ENCODE measurements at regions not wholly inside any gene's neighbourhood (a gene's known extent, or its start where the extent isn't known, plus 50 kb on each side); places are given as distances from the start of the nearest gene placed in this dataset.

DNA sequence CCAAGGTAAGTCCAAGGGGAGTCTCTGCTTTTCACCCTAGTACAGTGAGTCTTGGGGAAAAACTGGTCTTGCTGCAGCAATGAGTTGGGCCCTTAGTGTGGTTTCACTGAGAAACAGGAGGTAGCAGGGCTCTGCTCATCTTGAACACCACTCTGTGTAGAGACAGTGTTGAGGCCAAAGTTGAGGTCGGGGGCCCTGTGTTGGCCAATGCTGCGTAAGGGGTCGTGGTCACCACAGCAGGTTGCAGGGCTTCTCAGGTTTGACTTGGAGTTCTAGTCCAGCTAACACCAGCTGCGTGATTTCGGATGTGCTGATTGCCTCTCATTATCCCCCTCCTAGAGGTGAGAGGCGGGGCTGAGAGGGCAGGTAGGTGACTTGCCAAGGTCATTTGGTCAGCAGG is 807.5 kb downstream of the VRK1 start:
- in situ Hi-C loops (cut with HindIII; ENCODE audit: low sequenced_read_pairs): no loop called here

DNA sequence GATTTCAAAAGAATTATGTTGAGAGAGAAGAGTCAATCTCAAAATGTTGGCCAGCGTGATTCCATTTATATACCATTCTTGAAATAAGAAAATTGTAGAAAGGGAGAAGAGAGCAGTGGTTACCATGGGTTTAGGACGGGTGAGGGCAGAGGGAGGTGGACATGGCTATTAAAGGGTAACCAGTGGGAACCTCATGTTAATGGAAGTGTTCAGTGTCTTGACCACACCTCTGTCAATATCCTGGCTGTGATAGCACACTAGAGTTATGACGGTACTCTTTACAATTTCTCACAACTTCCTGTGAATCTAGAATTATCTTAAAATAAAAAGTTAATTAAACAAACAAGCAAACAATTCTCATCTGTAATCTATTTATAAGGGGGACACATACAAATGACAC is 821.2 kb downstream of the VRK1 start:
- in situ Hi-C loops (cut with HindIII; ENCODE audit: low sequenced_read_pairs): no loop called here

DNA sequence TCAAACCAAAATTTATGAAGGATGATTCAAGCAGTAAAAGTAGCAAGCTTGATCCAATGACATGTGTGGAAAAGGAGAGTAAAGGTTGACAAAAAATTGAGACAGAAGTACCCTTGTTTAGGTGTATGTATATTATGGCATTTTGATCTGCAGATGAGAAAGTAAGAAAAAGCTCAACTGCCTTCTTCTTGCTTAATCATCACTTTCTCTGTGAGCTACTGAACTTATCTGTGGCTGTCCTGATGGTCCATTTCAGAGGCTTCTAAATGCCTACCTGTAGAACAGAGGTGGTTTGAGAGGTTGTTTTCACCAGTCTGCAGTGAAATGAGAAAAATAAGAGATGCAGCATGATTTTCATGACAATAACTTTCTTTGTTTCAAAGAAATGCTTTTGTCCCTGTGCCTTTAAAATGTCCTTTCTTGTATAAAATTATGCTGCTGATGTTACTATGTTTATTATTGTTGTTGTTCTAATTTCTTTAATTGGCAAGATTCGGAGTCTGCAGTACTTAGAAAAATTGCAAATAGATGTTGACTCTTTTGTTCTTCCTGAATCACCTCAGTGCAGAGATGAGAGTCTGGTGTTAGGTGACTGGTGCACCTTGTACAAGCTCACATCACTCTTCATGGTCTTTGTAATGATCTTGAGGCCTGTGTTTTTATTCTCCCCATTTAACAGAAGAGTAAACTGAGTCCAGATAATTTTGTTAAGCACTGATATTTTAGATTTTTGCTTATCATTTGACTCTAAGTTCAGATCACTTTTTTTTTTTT is 821.9 kb downstream of the VRK1 start:
- in situ Hi-C loops (cut with HindIII; ENCODE audit: low sequenced_read_pairs): no loop called here

DNA sequence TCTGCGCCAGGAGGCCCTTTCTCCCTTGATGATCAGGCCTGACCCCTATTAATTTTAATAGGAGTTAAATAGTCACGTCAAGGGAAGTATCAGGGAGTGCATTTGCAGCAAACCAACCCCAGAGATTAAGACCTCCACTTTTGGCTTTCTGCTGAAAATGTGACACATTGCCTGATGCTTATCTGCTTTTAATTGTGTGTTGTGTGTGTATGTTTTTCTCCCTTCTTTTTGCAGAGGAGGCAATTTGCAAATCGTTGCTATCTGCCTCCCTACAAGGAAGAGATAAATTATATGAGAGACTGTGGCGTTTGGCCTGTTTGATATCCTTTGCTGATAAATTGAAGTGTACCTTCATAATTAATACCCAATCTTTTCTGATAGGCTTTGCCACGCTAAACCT is 822.9 kb downstream of the VRK1 start:
- in situ Hi-C loops (cut with HindIII; ENCODE audit: low sequenced_read_pairs): no loop called here

DNA sequence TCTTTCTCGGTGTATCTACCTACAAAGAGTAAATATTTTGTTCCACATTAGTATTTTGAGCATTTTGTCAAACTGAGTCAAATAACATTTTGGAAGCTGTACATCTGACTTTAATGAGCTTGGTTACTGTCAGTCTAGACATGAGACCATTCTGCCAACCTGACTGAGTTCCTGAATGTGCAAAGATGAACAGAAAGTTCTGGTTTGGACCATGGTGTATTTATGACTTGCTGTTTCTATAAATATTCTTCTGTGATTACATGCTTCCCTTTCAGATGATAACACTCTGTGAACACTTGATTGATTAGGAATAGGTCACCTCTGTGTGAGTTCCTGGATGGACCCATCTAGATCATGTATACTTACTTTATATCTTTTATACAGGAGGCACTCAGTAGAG is 827.8 kb downstream of the VRK1 start:
- in situ Hi-C loops (cut with HindIII; ENCODE audit: low sequenced_read_pairs): no loop called here

DNA sequence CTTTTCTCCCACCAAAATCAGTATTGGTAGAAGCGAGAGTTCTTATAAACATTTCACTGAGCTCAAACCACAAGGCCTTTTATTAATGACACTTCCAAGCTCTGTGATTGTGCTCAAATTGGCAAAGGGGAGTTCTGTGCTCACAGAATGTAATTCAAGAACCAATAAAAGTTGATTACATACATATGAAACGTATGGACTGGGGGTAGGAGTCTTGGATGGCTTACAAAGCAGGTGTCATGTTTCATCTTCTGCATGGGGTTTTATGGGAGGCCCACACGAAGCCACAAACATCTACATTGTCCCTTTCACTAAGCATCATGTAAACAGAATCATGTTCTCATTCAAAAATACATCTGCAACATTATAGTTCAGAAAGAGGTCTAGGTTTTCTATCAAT is 828.3 kb downstream of the VRK1 start:
- in situ Hi-C loops (cut with HindIII; ENCODE audit: low sequenced_read_pairs): no loop called here

DNA sequence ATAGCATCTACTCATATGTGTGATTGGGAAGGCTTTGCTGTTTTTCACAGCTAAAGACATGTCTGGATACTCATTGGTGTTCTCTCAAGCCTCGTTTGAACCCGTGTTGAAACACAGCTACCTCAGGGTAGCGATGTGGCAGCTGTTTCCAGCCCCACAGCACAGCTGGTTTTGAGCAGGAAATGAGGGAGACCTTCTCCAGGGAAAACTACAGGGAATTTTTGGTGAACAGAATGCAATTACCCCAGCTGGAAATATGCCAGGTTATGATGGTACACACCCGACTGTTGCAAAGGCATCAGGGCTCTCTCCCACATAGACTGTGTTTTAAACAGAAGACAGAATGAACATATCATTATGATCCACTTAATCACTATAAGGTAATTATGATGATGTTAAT is 828.9 kb downstream of the VRK1 start:
- in situ Hi-C loops (cut with HindIII; ENCODE audit: low sequenced_read_pairs): no loop called here

DNA sequence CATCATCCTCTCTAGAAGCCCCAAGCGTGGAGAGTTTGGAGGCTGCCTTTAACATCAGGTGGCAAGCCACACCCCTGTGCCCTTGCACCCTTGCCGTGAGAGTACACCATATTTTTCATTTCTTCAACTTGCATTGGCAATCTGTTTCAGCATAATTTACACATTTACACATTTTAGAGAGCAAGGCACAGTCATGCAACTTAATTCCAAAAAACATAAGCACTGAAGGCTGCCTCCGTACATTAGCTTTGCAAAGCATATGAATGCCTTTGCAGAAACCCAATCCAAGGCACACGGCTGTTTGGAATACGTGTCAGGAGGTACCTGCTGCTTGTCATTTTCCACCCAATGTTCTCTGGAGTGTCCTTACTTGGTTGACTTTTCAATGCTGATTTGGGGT is 833.1 kb downstream of the VRK1 start:
- in situ Hi-C loops (cut with HindIII; ENCODE audit: low sequenced_read_pairs): no loop called here

DNA sequence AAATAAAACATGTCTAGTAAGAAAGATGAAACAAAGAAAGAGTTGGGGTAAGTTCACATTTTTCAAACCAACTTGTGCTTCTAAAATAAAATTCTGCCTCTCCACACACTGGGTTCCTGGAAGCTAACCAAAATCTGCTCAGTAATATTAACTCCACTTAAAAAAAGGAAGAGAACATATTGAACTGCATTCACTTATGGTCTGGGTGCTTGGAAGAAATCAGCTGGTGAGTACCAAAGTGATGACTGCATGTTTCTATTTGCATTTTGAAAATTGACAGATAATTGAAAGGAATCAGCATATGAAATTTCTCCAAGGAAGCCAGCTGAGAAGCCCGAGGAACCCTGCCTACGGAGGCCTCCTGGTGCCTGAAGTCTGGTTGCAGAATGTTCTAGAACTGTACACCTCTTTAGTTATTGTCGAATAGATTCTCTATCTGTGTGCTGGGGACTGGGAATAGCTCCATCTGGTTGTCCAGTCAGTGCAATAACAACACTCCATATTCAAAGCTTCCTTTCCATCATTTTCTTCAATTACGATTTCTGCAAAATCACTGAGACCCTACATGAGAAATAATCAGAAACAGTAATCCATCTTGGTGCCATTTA is 836.1 kb downstream of the VRK1 start:
- in situ Hi-C loops (cut with HindIII; ENCODE audit: low sequenced_read_pairs): no loop called here

DNA sequence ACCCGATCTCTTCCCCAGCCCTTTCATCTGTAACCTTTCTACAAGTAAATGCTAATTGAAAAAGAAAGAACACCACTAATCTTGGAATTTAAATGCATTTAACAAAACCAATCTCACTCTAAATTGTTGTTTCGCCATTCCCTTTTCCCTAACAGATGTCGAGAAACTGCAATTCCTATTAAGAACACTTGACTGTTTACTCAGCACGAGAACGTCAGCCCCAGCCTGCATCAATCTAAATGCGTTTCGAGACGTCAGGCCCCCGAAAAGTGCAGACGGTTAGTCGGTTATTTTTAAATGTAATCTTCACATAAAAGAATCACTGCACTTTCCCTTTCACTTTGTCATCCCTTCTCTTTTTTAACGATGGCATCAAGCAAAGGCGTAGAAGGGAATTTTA is 837.6 kb downstream of the VRK1 start:
- in situ Hi-C loops (cut with HindIII; ENCODE audit: low sequenced_read_pairs): no loop called here

DNA sequence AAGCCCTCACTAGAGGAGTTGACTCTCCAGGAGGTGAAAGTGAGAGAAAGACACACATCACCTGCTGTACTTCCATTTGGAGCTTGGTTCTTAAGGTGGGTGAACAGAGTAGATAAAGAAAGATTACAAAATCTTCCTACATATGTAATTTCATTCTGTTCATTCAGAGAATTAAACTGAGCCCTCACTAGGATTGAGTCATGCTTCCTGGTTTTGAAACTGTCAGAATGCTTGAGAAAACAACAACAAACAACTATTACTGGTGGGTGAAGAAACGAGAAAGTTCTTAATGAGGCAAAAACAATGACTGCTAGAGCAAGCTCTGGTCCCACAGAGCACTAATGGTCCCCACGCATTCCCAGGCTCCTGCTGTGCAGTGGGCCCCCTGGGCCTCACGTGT is 841.7 kb downstream of the VRK1 start:
- in situ Hi-C loops (cut with HindIII; ENCODE audit: low sequenced_read_pairs): no loop called here

DNA sequence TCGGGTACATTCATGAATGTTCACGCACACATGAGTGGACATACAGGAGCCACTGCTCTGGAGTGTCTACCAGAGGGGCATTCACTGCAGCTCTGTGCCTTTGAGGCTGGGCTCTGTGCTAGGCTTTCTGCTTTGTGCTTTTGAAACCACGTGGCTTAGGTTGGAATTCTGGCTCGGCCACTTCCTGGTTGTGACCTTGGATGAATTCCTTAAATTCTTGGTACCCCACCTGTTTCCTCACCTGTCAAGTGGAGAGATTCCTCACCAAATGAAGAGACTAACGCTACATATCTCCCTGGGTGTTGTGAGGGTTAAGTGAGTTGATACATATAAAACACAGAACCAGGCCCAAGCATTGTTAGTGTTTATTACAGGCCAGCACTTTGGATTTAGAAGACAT is 842.8 kb downstream of the VRK1 start:
- in situ Hi-C loops (cut with HindIII; ENCODE audit: low sequenced_read_pairs): no loop called here

DNA sequence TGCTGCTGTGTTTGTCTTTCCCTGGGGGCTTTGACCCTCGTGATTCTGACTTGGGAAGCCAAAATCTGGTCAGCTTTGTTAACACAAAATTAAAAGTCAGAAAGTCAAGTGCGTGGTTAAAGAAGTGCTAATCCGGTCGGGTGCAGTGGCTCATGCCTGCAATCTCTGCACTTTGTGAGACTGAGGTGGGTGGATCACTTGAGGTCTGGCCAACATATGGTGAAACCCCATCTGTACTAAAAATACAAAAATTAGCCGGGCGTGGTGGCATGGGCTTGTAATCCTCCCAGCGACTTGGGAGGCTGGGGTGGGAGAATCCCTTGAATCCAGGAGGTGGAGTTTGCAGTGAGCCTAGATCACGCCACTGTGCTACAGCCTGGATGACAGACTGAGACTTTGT is 844.6 kb downstream of the VRK1 start:
- in situ Hi-C loops (cut with HindIII; ENCODE audit: low sequenced_read_pairs): no loop called here

DNA sequence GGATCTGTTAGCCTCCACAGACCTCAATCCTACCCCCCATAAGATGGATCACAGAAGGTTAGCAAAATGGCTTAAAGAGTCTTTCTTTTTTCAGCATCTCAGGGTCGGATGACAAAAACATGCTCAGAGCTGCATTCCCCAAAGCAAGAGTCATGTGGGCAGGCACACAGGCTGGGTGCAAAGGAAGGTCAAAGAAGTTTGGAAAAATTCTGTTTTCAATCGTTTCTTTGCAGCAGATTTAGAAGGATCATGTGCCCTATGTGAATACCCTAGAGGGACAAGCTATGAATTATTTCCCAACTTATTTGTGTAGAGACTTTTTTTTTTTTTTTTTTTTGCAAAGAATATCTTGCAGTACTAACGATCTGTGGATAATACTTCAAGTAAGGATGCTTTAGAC is 845.4 kb downstream of the VRK1 start:
- in situ Hi-C loops (cut with HindIII; ENCODE audit: low sequenced_read_pairs): no loop called here

DNA sequence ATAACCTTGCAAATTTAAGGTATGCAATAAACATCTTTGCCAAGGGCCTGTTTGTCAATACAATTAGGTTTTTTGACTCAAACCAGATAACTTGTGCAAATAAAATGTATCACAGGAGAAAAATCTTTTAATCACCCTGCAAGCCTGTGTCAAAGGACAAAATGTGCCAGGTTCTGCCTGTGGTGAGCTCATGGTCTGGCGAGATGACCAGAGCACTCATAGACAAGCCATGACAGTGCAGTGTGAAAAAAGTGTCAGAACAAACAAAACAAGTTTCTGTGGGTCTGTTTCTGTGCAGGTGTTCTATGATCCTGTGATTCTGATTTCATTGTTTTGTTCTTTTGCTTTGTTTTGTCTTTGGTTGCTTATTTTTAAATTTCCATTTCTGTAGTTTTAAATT is 847.2 kb downstream of the VRK1 start:
- in situ Hi-C loops (cut with HindIII; ENCODE audit: low sequenced_read_pairs): no loop called here

DNA sequence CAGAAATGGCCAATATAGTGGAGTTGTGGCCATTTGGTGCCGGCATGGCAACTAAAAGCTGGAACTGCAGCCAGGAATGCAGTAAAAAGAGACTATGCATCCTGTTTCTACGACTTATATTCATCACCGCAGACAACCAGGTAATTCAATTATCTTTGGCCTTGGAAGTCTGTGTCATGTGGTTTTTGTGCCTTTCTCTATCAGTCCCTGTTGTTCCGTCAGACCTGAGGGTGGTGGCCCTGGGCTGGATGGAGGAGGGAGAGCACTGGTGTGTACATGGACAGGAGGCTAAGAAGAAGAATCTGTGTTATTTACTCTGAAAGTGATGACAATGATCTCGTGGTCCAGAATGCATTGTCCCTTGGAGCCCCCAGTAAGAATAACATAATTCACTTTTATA is 852.6 kb downstream of the VRK1 start:
- in situ Hi-C loops (cut with HindIII; ENCODE audit: low sequenced_read_pairs): no loop called here

DNA sequence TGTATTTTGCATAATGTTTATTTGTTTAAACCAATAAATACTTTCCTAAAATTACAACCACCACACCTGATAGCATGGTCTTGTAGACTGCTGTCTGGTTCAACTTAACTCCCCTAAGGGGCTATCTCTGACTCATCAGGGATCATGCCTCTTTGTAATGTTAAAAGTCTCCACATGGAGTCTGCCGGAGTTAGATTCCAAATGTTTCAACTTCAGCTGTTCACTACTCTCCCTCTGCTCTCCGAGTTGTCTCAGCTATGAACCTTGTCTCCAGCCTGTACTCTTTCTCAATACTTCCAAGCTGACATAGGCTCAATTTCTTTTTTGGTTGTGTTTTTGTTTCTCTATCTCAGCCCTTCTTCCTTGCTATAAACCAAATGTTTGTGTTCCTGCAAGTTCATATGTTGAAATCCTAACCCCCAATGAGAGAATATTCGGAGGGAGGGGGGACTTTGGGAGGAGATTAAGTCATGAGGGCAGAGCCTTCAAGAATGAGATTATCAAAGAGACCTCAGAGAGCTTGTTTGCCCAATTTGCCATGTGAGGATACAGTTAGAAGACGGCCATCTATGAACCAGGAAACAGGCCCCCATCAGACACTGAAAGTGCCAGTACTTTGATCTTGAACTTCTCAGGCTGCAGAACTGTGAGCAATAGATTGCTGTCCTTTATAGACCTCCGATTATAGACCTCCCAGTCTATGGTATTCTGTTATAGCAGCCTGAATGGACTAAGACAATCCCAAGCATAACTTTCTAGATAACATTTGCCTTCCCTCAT is 858.2 kb downstream of the VRK1 start:
- in situ Hi-C loops (cut with HindIII; ENCODE audit: low sequenced_read_pairs): no loop called here

DNA sequence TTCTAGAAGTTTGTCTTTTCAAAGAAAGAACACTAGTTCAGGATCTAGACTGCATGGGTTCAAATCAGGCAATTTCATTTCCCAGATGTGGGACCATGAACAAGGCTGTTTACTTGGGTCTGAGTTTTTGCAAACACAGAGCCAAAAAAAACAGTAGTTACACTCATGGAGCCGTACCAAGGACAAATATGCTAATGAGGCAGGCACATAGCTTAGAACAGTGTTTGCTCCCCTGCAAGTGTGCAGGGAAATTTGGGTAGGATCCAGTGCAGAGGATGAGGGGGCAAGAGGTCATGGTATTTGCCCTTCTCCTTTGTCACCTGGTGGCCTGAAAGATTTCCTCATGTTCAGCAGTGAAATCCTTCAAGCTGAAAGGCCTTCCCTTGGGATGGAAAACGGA is 860.4 kb downstream of the VRK1 start:
- in situ Hi-C loops (cut with HindIII; ENCODE audit: low sequenced_read_pairs): no loop called here

DNA sequence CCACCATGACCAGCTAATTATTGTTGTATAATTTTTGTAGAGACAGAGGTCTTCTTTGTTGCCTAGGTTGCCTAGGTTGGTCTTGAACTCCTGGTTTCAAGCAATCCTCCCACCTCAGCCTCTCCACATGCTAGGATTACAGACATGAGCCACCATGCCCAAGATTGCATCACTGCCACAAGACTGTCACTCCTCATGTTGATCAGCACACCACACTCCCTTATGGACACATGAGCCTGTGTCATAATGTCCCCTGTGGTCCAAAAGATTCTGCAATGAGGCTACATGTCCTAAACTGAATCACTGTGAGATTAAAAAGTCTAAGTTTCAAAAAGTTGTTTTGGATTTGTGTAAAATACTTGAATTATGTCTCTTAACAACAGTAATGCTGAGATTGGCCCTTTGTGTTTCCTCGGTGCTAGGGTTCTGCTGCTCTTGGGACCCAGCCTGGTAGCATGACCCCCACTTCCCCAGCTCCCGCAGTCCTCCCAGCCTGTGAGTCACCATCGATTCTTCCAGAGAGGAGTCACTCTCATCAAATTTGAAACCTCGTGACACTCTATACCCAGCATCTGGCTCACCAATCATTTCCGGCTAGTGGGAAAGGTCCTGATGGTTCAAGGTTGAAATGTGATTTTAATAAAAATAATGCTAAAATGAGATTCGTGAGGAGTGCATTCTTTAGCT is 890.9 kb downstream of the VRK1 start:
- in situ Hi-C loops (cut with HindIII; ENCODE audit: low sequenced_read_pairs): no loop called here

DNA sequence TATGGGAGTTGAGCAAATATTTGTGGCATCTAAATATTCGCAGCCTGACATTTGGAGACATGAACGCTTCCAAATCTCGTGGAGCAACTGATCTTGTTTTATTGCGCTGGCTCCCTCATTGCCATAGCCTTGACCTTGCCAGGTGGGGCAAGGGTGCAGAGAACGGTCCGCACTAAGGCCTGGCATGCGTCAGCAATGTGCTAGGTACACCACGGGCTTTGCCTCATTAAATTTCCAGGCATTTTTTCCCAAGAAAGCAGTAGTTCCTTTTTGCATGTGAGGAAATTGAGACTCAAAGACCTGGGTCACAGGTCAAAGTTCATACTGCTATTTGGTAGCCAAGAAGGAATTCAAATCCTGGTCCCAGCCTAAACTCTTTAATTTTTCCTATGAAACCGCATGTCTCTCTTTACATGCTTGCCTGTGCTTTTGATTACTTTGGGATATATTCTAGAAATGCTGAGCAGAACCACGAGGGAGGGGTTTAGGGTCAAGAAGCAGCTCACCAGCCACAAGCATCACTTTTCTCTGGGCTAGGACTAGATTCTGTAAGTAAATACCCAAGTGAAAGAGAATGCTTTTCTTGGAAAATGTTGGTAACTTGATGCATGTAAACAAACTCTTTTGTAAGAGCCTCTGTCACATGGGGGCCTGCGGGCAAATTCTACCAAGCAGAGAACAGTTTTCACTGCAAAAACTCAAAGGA is 891.6 kb downstream of the VRK1 start:
- in situ Hi-C loops (cut with HindIII; ENCODE audit: low sequenced_read_pairs): no loop called here

DNA sequence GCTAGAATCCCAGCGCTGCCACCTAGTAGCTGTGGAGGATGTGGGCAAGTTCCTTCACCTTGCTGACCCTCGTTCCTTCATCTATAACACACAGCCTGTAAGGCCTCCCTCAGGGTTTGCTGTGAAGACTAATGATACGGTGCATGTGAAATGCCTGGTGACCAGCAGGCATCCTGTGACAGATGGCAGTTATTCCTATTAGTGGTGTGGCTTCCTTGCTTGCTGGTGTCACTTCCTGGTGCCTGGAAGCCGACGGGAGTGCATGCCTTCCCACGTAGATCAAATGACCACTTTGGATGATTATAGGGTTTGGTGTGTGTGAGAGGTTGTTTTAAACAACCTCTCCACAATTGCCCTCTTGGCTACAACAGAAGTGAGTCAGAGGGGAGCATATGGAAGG is 894.9 kb downstream of the VRK1 start:
- in situ Hi-C loops (cut with HindIII; ENCODE audit: low sequenced_read_pairs): no loop called here
